IPS DF 19.7 (cell line): ENCODE measurements at regions not wholly inside any gene's neighbourhood (a gene's known extent, or its start where the extent isn't known, plus 50 kb on each side); places are given as distances from the start of the nearest gene placed in this dataset.
"Not testable (repeated sequence)": the region's sequence is repeated elsewhere in the genome, so short reads cannot be mapped to it uniquely, and the experiment has no call there.

Experiments used
- DNase-seq: peaks from one replicate; pipeline ENCODE4 v3.0.0-alpha.2; 2013; ENCODE audit warnings: low read depth, low spot score

DNA sequence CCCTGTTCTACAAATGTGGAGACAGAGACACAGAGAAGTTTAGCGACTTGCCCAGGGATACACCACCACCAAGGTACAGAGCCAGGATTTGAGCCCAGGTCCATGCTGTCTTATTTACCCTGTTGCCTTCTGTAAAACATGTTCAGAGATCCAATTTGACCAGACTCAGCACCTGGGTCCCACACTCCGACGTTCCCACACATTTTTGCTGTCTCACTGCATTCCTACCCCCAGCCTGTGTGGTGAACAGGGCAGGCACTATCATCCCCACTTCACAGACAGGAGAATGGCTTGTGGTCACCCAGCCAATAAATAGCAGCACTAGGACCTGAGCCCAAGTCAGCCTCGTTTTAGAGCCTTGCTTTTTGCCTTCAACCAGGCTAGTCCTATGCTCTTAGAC is 102.8 kb downstream of the PJA1 start:
- DNase-seq: no peak

DNA sequence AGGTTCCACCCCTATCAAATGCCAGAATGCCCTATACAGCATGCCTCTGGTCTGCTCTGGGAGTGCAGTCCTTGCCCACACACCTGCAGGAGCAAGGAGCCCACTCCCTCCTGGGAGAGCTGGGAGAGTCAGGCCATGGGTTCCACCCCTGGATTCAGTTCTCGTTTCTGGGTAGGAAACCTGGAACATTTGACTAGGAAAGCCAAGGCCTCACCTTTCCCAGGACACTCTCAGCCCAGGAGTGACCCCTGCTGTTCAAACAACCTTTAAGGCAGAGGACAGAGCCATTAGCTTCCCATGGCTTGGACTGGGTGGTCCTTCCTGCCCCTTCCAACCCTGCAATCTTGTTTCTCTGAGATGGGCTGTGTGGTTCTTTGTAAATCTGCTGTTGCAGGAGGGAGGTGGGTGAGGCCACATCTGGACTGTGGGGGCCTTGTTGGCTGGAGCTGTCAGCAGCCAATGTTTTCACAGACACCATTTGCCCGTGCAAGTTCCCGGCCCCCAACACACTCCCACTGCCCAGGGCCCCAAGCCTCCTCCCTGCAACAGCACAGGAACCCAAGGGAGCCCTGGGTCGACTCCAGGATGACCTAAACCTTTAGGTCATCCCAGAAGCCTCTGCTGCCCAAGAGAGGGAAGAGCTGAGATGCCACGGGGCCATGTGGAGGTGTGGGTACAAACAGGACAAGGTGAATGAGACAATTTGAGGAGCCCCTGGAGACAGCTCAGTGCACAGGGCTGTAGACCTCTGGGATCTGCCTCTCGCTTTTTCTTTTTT is 104.4 kb downstream of the PJA1 start:
- no peak for DNase-seq

DNA sequence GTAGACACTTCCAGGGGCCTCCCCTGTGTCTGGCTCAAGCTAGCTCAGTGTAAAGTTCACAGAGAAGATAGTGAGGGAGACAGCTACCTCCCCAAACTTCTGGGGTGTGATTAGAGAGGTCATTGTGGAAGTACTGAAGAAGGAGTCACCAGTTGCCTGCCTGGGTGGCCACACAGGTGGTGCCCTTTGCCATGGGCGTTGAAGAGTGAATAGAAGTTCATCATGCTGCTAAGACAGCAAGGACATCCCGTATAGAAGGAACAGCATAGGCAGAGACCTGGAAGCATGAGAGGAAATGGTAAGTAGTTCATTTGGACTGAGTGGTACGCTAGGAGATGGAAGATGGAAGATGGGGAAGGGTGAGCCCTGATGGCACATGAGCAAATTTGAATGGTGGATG is 110.1 kb downstream of the PJA1 start:
- DNase-seq: no peak

DNA sequence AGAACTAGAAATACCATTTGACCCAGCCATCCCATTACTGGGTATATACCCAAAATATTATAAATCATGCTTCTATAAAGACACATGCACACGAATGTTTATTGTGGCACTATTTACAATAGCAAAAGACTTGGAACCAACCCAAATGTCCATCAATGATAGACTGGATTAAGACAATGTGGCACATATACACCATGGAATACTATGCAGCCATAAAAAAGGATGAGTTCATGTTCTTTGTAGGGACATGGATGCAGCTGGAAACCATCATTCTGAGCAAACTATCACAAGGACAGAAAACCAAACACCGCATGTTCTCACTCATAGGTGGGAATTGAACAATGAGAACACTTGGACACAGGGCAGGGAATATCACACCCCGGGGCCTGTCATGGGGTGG is 110.8 kb downstream of the PJA1 start:
- DNase-seq: not testable (repeated sequence)

DNA sequence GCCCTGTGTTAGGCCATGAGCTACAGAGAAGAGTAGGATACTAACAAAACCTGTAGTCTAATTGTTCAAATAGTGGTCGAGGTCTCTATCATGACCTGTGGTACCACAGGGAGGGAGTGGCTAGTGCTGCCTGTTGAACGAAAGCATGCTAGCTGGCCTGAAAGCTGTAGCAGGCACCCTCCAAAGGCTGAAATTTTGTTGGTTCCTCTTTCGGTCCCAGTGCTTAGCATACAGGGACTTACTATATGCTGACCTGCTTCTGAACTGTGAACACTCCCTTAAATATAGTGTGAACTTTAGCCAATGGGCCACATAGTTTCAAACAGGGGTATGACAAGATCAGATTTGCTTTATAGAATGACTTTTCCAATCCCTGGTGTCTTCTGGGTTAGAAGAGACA is 113.4 kb downstream of the PJA1 start:
- no peak for DNase-seq

DNA sequence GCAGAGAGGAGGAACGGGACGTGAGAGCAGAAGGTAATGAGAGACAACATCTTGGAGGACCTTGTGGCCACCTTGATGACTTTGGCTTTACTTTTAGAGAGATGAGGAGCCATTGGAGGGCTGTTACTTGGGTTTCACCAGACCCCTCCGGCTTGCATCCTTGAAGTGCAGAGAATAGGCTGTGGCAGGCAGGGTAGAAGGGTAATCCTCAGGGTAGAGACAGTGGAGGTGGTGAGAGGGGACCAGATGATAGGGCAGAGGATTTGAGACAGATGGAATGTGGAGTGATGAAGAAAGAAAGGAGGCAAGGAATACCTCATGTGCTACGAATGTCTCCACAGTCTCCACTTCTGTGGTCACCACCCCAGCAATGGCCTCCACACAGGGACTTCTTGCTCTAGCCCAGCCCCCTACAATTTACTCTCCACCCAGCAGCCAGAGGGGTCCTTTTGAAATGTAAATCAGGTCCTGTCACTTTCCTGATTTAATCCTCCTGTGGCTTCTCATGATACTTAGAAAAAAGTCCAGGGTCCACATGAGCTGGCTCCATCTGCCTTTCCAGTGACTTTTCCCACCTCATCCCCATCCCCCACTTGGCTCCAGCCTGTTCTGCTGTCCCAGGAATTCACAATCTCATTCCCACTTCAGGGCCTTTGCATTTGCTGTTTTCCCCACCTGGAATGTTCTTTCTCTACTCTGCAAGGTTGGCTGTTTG is 115.0 kb downstream of the PJA1 start:
- no peak for DNase-seq

DNA sequence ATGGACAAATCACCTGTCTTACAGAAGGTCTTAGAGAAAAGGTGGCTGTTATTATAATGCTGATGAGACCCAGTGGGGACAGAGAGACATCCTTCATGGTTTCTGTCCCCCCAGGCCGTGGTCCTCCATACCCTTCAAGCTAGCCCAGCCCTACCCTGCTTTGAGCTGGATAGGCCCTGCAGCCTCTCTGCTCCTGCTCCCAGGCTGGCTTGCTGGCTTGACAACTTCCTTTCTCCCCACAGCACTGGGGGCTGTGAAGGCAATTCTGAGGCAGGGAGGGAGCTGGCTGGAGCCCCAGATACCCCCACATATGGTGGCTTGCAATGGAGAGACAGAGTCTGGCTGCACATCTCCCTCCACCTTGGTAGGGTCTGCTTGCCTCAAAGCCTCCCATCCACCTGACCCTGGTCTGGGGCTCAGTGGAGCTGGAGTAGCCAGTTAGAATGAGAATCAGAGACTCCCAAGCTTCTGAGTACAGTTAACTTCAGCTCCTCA is 118.2 kb downstream of the PJA1 start:
- DNase-seq: no peak

DNA sequence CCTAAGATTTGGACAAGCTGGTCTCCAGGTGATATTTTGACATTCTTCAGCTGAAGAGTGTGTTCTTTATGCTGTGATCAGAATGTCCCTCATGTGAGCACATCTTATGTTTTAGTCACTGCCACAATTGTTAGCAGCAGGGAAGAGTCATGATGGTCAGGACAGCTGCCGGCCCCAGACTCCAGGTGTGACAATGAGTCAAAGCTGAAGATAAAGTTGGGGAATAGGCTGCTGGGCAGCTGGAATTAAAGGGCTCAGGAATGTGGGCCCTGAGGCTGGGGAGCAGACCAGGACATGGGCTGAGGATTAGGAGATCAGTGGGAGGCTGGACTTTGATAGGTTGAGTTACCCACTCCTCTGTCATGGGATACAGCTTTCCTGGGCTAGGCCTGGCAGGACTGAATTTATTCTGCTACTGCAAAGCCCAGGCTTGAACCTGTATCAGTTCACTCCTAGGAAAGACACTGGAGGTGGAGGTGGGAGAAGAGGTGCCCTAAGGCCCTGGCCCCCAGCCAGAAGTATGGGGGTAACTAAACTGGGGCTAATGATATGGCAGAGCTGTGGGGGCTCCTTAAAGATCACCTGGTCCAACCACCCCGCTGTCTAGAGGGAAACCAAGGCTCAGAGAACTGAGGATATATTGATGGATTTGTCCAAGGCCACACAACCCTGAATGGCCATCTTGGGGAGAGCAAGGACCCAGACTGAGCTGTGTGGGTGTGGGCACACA is 119.5 kb downstream of the PJA1 start:
- no peak for DNase-seq

DNA sequence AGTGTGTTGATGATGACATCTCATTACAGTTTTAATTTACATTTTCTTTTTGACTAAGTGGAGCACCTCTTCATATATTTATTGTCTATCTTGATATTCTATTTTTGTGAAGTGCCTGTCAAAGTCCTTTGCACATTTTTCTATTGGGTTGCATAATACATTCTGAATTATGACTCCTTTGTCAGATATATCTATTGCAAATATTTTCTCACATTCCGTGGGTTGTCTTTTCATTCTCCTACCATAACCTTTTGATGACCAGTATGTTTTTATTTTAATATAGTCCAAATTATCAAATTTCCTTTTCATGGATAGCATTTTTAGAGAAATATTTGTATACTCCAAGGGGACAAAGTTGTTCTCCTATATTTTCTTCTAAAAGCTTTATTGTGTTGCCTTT is 126.4 kb downstream of the PJA1 start:
- DNase-seq: no peak

DNA sequence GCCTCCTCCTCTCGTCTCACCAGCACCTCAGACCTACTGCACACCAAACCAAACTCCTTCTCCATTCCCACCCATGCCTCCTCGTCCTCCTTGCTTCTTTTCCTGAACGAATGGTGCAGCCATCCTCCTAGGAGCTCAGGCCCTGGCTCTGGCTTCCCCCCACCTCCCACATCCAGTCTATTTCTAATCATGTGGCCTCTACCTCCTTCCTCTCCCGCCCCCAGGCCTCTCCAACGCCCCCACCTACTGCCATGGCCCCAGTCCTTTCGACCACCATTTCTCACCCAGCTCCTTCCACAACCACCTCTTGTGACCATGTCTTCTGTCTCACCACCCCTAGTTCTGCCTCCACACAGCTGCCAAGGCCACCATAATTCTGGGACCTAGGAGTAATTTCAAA is 127.1 kb downstream of the PJA1 start:
- no peak for DNase-seq

DNA sequence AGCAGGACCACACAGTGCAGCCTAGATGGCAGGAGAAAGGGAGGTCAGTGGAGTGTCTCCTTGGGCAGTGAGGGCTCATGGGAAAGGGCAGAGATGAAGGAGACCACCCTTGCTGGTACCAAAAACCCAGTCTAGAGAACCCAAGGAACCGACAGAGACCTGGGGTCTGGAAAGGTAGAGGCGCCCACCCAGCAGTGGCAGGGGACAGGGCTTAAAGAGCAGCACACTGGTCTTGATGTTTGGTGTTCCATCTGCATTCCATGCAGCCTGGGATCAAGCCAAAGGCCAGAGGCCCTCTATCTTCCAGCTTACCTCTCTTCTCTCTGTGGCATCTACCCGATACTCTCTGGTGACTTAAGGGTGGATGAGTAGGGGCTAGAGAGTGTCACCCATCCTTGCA is 127.5 kb downstream of the PJA1 start:
- no peak for DNase-seq

DNA sequence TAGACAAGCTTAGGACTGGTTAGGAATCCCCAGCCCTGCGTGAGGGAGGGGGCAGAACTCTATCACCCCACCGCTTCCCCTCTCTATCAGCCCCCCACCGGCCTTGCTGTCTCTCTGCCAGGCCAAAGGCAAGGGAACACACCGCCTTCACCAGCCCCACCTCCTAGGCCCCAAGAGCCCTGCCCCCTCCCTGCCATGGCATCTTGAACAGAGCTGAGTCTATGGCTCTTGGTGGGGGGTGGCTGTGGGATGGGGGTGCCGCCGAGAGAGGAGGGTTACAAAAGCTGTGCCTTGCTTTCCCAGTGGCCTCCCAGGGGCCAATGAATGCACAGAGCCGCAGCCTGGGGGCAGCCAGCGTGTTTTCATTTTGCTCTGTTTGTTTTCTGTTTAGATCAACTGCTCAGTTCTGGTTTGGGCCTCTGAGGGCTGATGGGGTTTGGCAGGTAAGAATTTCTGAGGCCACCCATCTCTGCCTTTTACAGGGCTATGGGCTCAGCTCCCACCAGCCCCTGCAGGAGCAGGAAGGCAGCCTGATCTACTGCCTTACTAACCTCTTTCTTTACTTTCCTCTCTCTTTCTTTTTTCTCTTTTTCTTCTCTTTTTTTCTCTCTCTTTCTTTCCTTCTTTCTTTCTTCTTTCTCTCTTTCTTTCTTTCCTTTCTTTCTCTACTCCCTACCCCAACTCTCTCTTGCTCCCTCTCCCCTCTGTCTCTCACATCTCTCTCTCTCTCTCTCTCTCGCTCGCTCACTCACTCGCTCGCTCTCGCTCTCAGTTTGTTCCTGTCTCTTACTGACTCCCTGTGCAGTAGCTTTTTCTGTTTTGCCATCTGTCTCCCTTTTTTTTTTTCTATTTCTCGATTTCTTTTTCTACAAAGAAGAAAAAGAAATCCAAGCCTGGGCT is 128.3 kb downstream of the PJA1 start:
- no peak for DNase-seq

DNA sequence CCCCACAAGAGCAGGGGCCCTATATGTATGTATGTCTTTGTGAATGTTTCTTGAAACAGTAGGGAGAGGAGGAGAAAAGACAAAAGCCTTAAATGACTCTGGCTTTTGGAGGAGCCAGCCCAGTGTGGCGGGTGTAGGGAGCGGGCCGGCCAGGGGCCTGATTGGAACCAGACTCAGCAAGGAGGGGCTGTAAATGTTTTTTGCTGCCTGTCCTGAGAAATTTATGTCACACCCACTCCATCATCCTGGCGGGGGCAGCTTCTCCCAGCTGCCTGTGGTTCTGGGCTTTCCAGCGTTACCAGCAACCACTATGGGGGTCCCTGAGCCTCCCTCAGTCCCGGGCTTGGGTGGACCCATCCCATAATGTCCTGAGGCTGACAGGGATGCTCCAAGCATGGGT is 130.8 kb downstream of the PJA1 start:
- no peak for DNase-seq

DNA sequence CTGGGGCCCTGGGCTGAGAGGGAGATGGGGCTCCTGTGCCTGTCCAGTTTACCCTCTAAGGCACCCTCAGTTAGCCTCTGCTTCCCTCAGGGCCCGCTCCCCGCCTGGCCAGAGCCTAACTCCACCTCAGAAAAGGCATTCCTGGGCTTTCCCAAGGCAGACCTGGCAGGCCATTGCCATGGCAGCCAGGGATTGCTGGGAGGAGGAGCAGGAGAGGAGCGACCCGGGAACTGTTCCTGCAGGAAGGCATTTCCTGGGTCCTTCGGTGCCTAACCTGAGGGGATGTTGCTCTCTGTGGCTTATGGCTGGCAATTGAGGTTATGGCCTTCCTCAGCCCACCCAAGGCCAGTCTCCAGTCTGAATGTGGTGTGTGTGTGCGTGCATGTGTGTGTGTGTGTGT is 131.3 kb downstream of the PJA1 start:
- DNase-seq: no peak

DNA sequence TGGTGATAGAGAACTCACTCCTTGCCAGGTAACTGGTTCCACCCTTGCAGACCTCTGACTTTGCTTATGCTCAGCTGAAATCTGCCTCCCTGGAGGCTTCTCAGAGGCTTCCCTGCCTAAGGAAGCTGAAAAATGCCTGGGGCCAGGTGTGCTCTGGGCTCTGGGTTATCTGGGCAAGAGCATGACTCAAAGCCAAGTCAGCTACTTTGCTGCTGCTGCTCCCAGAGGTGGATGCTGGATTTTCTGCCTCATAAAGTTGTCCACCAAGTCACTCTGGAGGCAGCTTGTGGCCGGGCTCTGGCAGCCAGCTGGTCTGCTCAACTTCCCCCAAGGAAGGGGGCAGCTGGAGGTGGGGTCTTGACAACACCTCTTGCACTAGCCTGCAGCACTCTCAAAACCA is 132.7 kb downstream of the PJA1 start:
- DNase-seq: no peak

DNA sequence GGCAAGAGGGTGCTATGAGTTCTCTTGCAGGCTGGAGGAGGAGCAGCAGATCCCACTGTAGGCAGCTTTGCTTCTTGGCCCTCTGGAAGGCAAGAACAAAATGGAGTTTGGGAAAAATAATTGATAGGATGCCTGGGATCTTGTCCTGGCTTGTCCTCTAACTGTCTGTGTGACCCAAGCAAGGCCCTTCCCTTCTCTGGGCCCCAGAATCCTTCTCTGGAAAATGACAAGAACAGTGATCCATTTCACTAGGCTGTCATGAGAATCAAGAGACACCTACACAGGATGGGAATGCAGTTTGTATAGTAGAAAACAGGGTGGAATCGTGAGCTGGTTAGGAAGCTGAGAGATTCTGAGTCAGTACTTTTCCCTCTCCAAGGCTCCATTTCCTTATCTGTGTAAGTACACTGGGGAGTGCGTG is 133.3 kb downstream of the PJA1 start:
- DNase-seq: no peak

DNA sequence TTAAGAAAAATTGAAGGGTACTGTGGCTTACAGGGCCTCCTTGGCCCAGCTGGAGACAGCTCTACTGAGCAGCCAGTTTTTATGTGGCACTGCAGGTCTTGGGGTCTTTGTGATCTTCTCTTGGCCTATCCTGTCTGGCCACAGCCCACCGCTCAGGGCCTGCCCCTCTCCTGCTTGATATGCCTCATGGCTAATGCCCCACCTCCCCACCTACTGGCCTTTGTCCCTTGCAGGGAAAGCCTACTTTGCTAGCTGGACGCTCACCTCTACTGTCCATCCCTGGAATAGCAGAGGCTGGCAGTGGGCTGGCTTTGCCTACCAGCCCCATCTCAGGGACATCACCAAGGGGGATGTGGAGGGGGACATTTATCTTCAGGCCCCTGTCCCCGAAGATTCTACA is 134.1 kb downstream of the PJA1 start:
- no peak for DNase-seq

DNA sequence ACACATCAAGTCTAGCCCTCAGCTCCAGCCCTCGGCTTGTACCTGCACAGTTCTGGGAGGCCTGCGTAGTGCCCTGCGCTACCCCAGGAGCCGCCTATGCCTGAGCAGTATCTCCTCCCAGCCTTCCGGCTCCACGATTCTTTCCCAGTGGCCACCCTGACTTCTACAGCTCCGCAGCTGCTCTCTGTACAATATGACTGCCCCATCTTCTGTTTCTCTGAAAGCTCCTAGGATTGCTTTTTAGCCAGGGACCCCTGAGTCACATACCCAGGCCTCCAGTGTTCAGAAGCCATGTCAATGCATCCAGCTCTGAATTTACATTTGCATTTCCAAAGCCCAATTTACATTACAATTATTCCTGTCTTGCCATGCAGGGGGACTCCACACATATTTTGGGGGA is 135.5 kb downstream of the PJA1 start:
- DNase-seq: no peak

DNA sequence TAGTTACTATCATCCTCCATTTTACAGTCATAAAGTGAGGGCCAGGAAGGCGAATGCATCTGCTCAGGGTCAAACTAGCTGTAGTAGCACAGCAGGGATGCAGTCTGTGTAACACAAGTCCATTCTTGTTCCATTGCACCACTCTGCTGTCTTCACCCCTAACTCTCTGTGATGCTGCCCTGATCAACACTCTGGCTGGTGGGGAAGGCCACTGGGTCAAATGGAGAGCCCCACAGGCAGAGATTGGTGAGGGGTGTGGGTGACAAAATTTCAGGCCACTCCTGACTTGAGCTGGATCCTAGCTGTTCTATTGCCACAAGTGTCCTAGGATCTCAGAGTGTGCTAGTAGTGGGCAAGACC is 136.5 kb downstream of the PJA1 start:
- DNase-seq: no peak

DNA sequence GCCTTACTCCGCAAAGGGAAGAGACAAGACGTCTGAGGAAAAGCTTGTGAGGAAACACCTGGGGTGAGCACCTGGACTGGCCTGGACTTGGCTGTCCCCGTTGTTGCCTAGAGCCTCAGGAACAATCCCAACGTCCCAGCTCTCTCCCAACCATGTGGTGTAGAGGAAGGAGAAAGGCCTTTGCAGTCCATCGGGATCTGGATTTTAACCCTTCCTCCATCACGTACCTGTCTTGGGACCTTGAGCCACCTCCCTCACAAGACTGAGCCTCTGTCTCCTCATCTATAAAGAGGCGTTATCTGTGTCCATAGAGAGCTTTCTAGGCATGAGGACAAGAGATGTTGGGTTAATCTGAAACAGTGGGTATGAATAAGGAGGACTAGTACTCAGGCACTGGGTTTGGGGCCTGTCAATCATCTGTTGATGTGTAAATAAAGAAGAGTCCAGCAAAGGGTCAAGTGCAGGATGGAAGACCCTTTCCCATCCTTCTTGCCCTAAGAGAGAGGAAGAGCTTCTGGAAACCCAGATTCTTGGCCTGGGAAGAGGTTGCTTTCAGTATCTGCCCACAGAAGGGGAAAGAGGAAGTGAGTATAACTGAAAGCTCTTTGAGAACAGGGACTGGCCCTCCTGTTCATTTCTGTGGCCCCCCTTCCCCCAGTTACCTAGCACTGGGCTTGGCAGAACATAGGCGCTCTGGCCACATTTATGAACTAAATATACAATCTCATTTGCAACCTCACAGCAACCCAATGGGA is 137.1 kb downstream of the PJA1 start:
- no peak for DNase-seq
